ENCODE measurements at regions not wholly inside any gene's neighbourhood (a gene's known extent, or its start where the extent isn't known, plus 50 kb on each side); places are given as distances from the start of the nearest gene placed in this dataset.
"Not testable (repeated sequence)": the region's sequence is repeated elsewhere in the genome, so short reads cannot be mapped to it uniquely, and the experiment has no call there.

DNA sequence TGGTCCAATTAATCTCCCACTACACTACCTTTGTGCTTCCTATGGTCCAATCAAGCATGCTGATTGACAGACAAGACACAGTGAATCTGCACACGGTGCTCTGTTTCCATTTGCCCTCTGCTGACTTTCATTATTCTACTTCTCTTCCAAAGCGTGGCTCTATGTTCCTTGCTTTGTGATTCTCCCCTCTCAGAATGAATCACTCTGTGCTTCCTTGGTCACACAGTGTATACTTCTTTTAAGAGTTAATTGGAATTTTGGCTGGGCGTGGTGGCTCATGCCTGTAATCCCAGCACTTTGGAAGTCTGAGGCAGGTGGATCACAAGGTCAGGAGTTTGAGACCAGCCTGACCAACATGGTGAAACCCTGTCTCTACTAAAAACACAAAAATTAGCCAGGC, 65.1 kb upstream of the SLC44A3 start:
- TF ChIP-seq CTCF (IDR thresholded peaks at IDR 0.05; ENCODE audit: insufficient read depth, low read depth, low read length); EZH2 (IDR thresholded peaks at IDR 0.05; ENCODE audit: insufficient read depth, low read length): not testable (repeated sequence)
